H9 (cell line): ENCODE measurements at regions not wholly inside any gene's neighbourhood (a gene's known extent, or its start where the extent isn't known, plus 50 kb on each side); places are given as distances from the start of the nearest gene placed in this dataset.

Source experiments
- DNase-seq: peaks from one replicate; pipeline ENCODE4 v3.0.0-alpha.2; 2017
- H2AFZ ChIP-seq: one replicate; pipeline ENCODE4 v1.6.1; 2013; ENCODE audit warnings: mild to moderate bottlenecking, low read length, control low read depth, moderate library complexity
- H2AK5ac ChIP-seq: 2 replicates; pipeline ENCODE4 v1.6.1; 2013; ENCODE audit warnings: low read length, control low read depth, mixed read lengths; ENCODE audit not compliant: insufficient read length
- H2BK120ac ChIP-seq: one replicate; pipeline ENCODE4 v1.6.1; 2013; ENCODE audit warnings: low read depth, mild to moderate bottlenecking, low read length, control low read depth, inconsistent platforms; ENCODE audit not compliant: poor library complexity, severe bottlenecking
- H2BK12ac ChIP-seq: 2 replicates; pipeline ENCODE4 v1.6.1; 2013; ENCODE audit warnings: low read length, control low read depth, mixed read lengths, low read depth; ENCODE audit not compliant: insufficient read length
- H2BK15ac ChIP-seq: 2 replicates; pipeline ENCODE4 v1.6.1; 2013; ENCODE audit warnings: low read depth, low read length, control low read depth
- H2BK20ac ChIP-seq: one replicate; pipeline ENCODE4 v1.6.1; 2013; ENCODE audit warnings: low read depth, mild to moderate bottlenecking, low read length, control low read depth, inconsistent platforms; ENCODE audit not compliant: poor library complexity, severe bottlenecking
- H2BK5ac ChIP-seq: 2 replicates; pipeline ENCODE4 v1.6.1; 2013; ENCODE audit warnings: low read length, control low read depth, mixed read lengths; ENCODE audit not compliant: insufficient read length
- H3K14ac ChIP-seq: 2 replicates; pipeline ENCODE4 v1.6.1; 2013; ENCODE audit warnings: low read length, control low read depth; ENCODE audit not compliant: insufficient read depth
- H3K18ac ChIP-seq: 2 replicates; pipeline ENCODE4 v1.6.1; 2013; ENCODE audit warnings: low read depth, mild to moderate bottlenecking, mixed read lengths, low read length, control low read depth; ENCODE audit not compliant: insufficient read length
- H3K23ac ChIP-seq: 2 replicates; pipeline ENCODE4 v1.6.1; 2013; ENCODE audit warnings: low read length, control low read depth, mixed read lengths, low read depth; ENCODE audit not compliant: insufficient read length
- H3K23me2 ChIP-seq: 2 replicates; pipeline ENCODE4 v1.6.1; 2013; ENCODE audit warnings: low read depth, mild to moderate bottlenecking, mixed read lengths, low read length, control low read depth; ENCODE audit not compliant: insufficient read length, poor library complexity, severe bottlenecking
- H3K27ac ChIP-seq: 2 replicates; pipeline ENCODE4 v1.5.1; 2013; ENCODE audit warnings: low read length, control low read depth, mixed read lengths, low read depth; ENCODE audit not compliant: insufficient read length
- H3K27me3 ChIP-seq: 2 replicates; pipeline ENCODE4 v1.6.1; 2013; ENCODE audit warnings: low read length, control low read depth, inconsistent platforms; ENCODE audit not compliant: insufficient read depth
- H3K4ac ChIP-seq: 2 replicates; pipeline ENCODE4 v1.6.1; 2013; ENCODE audit warnings: low read depth, mild to moderate bottlenecking, control low read depth, inconsistent platforms, low read length, moderate library complexity
- H3K4me1 ChIP-seq: 2 replicates; pipeline ENCODE4 v1.6.1; 2013; ENCODE audit warnings: low read length, control low read depth, inconsistent platforms; ENCODE audit not compliant: insufficient read depth
- H3K4me2 ChIP-seq: 2 replicates; pipeline ENCODE4 v1.6.1; 2013; ENCODE audit warnings: low read length, control low read depth, mixed read lengths; ENCODE audit not compliant: insufficient read length, insufficient read depth
- H3K56ac ChIP-seq: 2 replicates; pipeline ENCODE4 v1.6.1; 2013; ENCODE audit warnings: low read depth, mild to moderate bottlenecking, mixed read lengths, low read length, control low read depth; ENCODE audit not compliant: insufficient read length
- H3K79me1 ChIP-seq: 2 replicates; pipeline ENCODE4 v1.6.1; 2013; ENCODE audit warnings: low read depth, mild to moderate bottlenecking, moderate library complexity, low read length, control low read depth, inconsistent platforms; ENCODE audit not compliant: insufficient read depth, poor library complexity, severe bottlenecking
- H3K79me2 ChIP-seq: 2 replicates; pipeline ENCODE4 v1.6.1; 2013; ENCODE audit warnings: low read length, control low read depth, inconsistent platforms; ENCODE audit not compliant: insufficient read depth
- H3K9ac ChIP-seq: 2 replicates; pipeline ENCODE4 v1.6.1; 2013; ENCODE audit warnings: low read length, control low read depth, mixed read lengths; ENCODE audit not compliant: insufficient read length; ENCODE audit errors: extremely low read depth
- H3K9me3 ChIP-seq: one replicate; pipeline ENCODE4 v1.6.1; 2013; ENCODE audit warnings: low read depth, low read length, inconsistent platforms; ENCODE audit not compliant: control insufficient read depth
- H3T11ph ChIP-seq: one replicate; pipeline ENCODE4 v1.6.1; 2013; ENCODE audit warnings: mild to moderate bottlenecking, low read length, control low read depth, inconsistent platforms
- H4K20me1 ChIP-seq: one replicate; pipeline ENCODE4 v1.6.1; 2013; ENCODE audit not compliant: control insufficient read depth, insufficient read length, insufficient read depth
- H4K5ac ChIP-seq: 2 replicates; pipeline ENCODE4 v1.6.1; 2013; ENCODE audit warnings: low read depth, mild to moderate bottlenecking, mixed read lengths, low read length, control low read depth; ENCODE audit not compliant: insufficient read length
- H4K8ac ChIP-seq: replicated peaks from 2 replicates; pipeline ENCODE4 v1.6.1; 2013; ENCODE audit warnings: low read length, control low read depth, mixed read lengths, low read depth; ENCODE audit not compliant: insufficient read length
- H4K91ac ChIP-seq: 2 replicates; pipeline ENCODE4 v1.6.1; 2013; ENCODE audit warnings: low read depth, mild to moderate bottlenecking, moderate library complexity, mixed read lengths, low read length, control low read depth; ENCODE audit not compliant: insufficient read length
- H3K27ac Mint-ChIP-seq, 3 experiments: 2 replicates in 2 of 3; 3 replicates in 1 of 3; pipeline ENCODE4 v1.8.0; 2020 to 2021; ENCODE audit warnings: mixed read lengths in 3 of 3, mild to moderate bottlenecking in 1 of 3, moderate library complexity in 1 of 3
- H3K27me3 Mint-ChIP-seq: 2 replicates; pipeline ENCODE4 v1.8.0; 2021; ENCODE audit warnings: low read depth, mild to moderate bottlenecking, moderate library complexity, mixed read lengths
- H3K36me3 Mint-ChIP-seq, 3 experiments: 2 replicates in 2 of 3; 3 replicates in 1 of 3; pipeline ENCODE4 v1.8.0; 2020 to 2021; ENCODE audit warnings: low read depth in 3 of 3, mixed read lengths in 3 of 3; ENCODE audit not compliant: insufficient read depth in 1 of 3
- H3K4me1 Mint-ChIP-seq, 2 experiments: 2 replicates each; pipeline ENCODE4 v1.8.0; 2020; ENCODE audit warnings: mixed read lengths in 2 of 2
- H3K4me3 Mint-ChIP-seq, 2 experiments: 2 replicates in 1 of 2; 3 replicates in 1 of 2; pipeline ENCODE4 v1.8.0; 2020 to 2021; ENCODE audit warnings: mild to moderate bottlenecking in 2 of 2, mixed read lengths in 2 of 2, moderate library complexity in 1 of 2
- H3K9me3 Mint-ChIP-seq, 2 experiments: 2 replicates in 1 of 2; 3 replicates in 1 of 2; pipeline ENCODE4 v1.8.0; 2020; ENCODE audit warnings: mild to moderate bottlenecking in 2 of 2, mixed read lengths in 2 of 2, moderate library complexity in 1 of 2
- CTCF ChIP-seq: fragments of 200-600 bp; sonication (generic); conservative IDR thresholded peaks from 3 replicates; pipeline ENCODE4 v1.8.0; 2021; ENCODE audit warnings: antibody characterized with exemption, mild to moderate bottlenecking
- WGBS: extraction: QIAGEN DNeasy Blood & Tissue Kit; methylation state at CpG from one replicate; pipeline ENCODE4 v1.1.7; 2013; ENCODE audit warnings: missing lambda C conversion rate, low lambda C conversion rate, mixed read lengths; ENCODE audit not compliant: insufficient read length; ENCODE audit errors: extremely low coverage; 5-methylcytosine and 5-hydroxymethylcytosine counted together

GRCh38 chr11:19345519-19345847 lies 104.7 kb upstream of the E2F8 start:
- Histone ChIP-seq H3K56ac (no peak overlapping the region), H3K79me1 (no peaks in the 10 kb centered on the region), H3K9ac (no peak overlapping the region), H3K4me1 (no peaks in the 10 kb centered on the region), H3K23me2 (peaks cover 10% of the 10 kb centered on the region), H2AK5ac (no peak overlapping the region), H2AFZ (no peak overlapping the region), H3K79me2 (no peaks in the 10 kb centered on the region), H3K4me2 (peak overlapping the region; percentile 56), H3K27me3 (peaks cover 32% of the 10 kb centered on the region; the same call in 1 of the 2 replicates), H3K27ac (no peak overlapping the region), H3K14ac (no peak overlapping the region), H4K8ac (no peak overlapping the region), H4K91ac (no peak overlapping the region), H2BK5ac (no peak overlapping the region), H3K18ac (no peak overlapping the region), H4K20me1 (no peaks in the 10 kb centered on the region), H2BK15ac (no peak overlapping the region), H3K23ac (no peak overlapping the region), H2BK12ac (no peak overlapping the region), H2BK120ac (no peak overlapping the region), H3K9me3 (no peaks in the 10 kb centered on the region), H3T11ph (no peak overlapping the region), H3K4ac (no peak overlapping the region), H4K5ac (no peak overlapping the region), H2BK20ac (no peak overlapping the region)
- peaks cover 13 to 17% of the 10 kb centered on the region in 2 experiments for H3K4me1 Mint-ChIP-seq
- TF ChIP-seq CTCF, result no peak
- H3K27ac Mint-ChIP-seq, result no peak overlapping the region
- H3K36me3 Mint-ChIP-seq, result no peaks in the 10 kb centered on the region
- no peaks in the 10 kb centered on the region for H3K9me3 Mint-ChIP-seq
- no CpG with 5 or more reads among the region's 30 CpGs for WGBS
- DNase-seq, result peak; percentile 52
- H3K27me3 Mint-ChIP-seq, result peaks cover 100% of the 10 kb centered on the region
- peak overlapping the region; percentile 47 to 81 for H3K4me3 Mint-ChIP-seq
